WI38 (cell line): ENCODE measurements at regions not wholly inside any gene's neighbourhood (a gene's known extent, or its start where the extent isn't known, plus 50 kb on each side); places are given as distances from the start of the nearest gene placed in this dataset.

Experiments
- H3K4me3 ChIP-seq: 2 replicates; pipeline ENCODE4 v1.5.1; 2011; ENCODE audit warnings: low read depth, mild to moderate bottlenecking, control low read depth, low read length
- CTCF ChIP-seq: IDR thresholded peaks from 2 replicates; pipeline ENCODE4 v1.5.1; 2012; ENCODE audit warnings: low read depth, mild to moderate bottlenecking, control low read depth, low read length

GRCh38 chr2:12004713-12005112 is 258.3 kb downstream of the LPIN1 start:
- no peak overlapping the region for H3K4me3 ChIP-seq

GRCh38 chr2:12005886-12006681 is 259.7 kb downstream of the LPIN1 start:
- no peak for TF ChIP-seq CTCF
- no peak overlapping the region for H3K4me3 ChIP-seq

More at GRCh38 chr2:12004713-12005112, 258.3 kb downstream of the LPIN1 start:
- TF ChIP-seq CTCF: no peak

- no peak overlapping the region for H3K4me3 ChIP-seq
- no peak for TF ChIP-seq CTCF
Observed at GRCh38 chr2:12006850-12007249, 260.4 kb downstream of the LPIN1 start.

- TF ChIP-seq CTCF: no peak
- H3K4me3 ChIP-seq: no peak overlapping the region
Observed at GRCh38 chr2:12007282-12007681, 260.9 kb downstream of the LPIN1 start.

GRCh38 chr2:12008425-12009061 is 262.1 kb downstream of the LPIN1 start:
- H3K4me3 ChIP-seq: no peak overlapping the region
- no peak for TF ChIP-seq CTCF

GRCh38 chr2:12009323-12009905 is 263.0 kb downstream of the LPIN1 start:
- H3K4me3 ChIP-seq: no peak overlapping the region
- TF ChIP-seq CTCF: no peak

- no peak for TF ChIP-seq CTCF
- no peak overlapping the region for H3K4me3 ChIP-seq
Observed at GRCh38 chr2:12010059-12010458, 263.6 kb downstream of the LPIN1 start.
